LNCaP clone FGC (cell line): ENCODE measurements at regions not wholly inside any gene's neighbourhood (a gene's known extent, or its start where the extent isn't known, plus 50 kb on each side); places are given as distances from the start of the nearest gene placed in this dataset.

Experiments used
- DNase-seq: peaks from one replicate; pipeline ENCODE4 v3.0.0-alpha.2; 2011; ENCODE audit warnings: low read depth
- H3K4me3 ChIP-seq: 2 replicates; pipeline ENCODE4 v1.5.1; 2011; ENCODE audit warnings: mild to moderate bottlenecking, low read depth, low read length, control low read depth
- TF ChIP-seq, protein P1 (sequence below): IDR thresholded peaks from 2 replicates; pipeline ENCODE4 v1.5.1; 2012; ENCODE audit warnings: mild to moderate bottlenecking; ENCODE audit not compliant: control insufficient read depth, insufficient read depth; ENCODE audit errors: extremely low read depth

DNA sequence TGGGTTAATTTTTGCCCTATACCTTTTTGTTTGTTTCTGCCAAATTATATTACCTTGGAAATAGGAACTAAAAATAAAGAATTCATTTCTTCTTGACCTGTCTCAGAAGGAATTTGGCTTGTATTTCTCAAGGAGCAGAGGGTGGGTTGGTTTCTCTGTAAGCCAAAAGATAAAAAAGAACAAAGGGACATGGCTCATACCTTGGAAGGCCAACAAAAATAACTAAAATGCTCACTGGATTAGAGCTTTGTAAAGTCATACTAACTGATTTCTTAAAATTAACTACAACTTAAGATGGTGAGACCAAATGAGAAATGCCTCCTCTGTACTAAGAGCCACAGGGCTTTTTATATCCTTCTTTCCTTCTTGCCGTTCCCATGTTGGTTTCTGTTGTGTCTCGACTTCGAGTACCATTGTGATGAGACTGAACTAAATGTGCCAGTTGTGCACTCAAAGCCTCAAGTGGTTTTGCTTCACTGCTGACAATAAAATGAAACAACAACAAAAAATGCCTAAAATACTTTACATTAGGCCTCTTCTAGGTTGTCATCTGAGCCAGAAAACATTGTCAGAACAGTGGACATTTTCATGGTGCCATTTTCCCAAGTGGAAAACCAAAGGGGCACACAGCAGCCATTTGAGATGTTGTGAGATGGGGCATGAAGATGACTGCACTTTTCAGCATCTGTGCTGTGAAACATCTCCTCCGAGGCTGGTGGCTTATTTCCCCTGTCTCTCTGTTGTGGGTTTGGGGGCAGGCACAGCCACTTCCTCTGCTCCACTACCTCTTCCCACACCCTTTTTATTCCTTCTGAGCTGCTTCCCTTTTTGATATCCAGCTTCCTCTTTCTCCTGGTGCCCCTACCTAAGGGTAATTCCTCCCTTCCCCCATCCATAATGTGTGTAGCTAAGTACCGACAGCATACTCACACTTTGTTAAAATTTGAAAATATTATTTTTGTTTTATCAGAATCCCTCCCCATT lies 51.8 kb upstream of the AGR3 start:
- TF ChIP-seq, protein P1, sequence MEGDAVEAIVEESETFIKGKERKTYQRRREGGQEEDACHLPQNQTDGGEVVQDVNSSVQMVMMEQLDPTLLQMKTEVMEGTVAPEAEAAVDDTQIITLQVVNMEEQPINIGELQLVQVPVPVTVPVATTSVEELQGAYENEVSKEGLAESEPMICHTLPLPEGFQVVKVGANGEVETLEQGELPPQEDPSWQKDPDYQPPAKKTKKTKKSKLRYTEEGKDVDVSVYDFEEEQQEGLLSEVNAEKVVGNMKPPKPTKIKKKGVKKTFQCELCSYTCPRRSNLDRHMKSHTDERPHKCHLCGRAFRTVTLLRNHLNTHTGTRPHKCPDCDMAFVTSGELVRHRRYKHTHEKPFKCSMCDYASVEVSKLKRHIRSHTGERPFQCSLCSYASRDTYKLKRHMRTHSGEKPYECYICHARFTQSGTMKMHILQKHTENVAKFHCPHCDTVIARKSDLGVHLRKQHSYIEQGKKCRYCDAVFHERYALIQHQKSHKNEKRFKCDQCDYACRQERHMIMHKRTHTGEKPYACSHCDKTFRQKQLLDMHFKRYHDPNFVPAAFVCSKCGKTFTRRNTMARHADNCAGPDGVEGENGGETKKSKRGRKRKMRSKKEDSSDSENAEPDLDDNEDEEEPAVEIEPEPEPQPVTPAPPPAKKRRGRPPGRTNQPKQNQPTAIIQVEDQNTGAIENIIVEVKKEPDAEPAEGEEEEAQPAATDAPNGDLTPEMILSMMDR, result no peak
- no peak overlapping the region for H3K4me3 ChIP-seq
- DNase-seq, result no peak

DNA sequence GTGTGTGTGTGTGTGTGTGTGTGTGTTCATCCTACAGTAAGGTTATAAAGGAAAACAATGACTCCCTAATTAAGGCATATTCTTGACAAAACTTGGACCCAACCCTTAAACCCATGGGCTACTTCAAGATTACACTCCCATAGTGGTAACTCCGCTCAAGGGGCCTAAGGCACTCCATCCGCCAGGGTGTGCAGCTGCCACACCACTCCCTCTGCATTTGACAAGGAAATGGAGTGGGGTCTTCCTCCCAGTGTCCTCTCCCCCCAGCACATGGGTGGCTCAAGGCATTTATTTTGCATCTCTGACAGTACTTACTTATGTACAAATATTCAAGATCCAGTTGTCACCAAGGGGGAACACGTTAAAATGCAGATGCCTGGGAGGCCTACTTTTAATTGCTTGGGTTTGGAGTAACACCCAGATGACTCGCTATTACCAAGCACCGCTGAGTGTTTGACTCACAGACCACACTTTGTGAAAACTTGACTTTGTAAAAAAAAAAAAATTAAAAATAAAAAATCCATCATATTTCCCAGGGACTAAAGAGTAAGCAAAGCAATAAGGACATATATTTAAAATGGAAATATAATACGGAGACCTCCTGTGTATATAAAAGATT lies 53.0 kb upstream of the AGR3 start:
- no peak for DNase-seq
- H3K4me3 ChIP-seq, result no peak overlapping the region
- TF ChIP-seq, protein P1, result no peak

DNA sequence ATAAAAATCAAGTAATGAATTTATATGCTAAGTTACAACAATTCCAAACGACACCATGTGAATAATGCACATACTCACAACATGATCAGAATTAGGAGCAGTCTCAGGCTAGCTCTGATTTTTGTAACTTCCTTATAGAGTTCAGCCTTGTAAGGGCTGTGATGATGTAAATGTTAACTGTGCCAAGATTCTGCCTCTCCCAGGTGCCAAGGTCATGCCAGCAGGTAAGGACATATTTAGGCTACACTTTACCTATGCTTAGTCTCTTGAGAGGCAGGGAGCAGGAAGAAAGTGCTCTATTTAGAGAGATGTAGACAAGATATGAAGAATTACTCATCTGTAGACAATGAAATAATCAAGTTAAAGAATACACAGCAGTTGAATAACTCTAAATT lies 53.6 kb upstream of the AGR3 start:
- H3K4me3 ChIP-seq, result no peak overlapping the region
- TF ChIP-seq, protein P1, result no peak
- DNase-seq, result peak; percentile 75

DNA sequence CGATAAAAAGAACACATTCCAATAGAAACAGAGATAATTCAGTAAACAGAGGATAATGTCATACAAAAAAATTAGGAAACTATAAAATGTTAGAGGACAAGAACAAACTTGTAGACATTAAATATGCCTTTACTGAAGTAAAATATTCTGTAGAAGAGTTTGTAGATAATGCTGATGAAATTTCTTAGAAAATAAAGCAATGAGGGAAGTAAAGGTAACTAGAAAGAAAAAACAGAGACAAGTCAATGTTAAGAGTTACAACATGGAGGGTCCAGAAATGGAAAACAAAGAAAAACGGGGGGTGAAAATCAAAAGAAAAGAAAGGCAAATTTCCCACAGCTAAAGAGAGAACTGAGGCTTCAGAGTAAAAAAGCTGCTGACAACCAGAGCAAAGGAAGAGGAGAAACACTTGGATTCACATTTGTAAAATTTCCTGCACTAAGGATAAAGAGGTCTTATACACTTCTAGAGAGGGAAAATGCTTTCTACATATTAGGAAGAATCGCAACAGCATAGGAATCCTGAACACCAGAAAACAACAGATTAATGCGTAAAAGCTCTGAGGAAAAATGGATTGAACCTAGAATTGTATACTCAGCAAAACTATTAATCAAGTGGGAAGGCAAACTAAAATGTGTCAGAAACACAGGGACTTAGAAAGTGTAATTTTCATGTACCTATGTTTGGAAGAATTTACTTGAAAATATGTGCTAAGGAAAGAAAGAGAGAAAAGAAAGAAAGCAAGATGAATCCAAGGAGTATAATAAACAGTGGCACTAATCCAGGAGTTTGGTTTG lies 55.0 kb upstream of the AGR3 start:
- H3K4me3 ChIP-seq, result no peak overlapping the region
- DNase-seq, result no peak
- TF ChIP-seq, protein P1, result no peak

DNA sequence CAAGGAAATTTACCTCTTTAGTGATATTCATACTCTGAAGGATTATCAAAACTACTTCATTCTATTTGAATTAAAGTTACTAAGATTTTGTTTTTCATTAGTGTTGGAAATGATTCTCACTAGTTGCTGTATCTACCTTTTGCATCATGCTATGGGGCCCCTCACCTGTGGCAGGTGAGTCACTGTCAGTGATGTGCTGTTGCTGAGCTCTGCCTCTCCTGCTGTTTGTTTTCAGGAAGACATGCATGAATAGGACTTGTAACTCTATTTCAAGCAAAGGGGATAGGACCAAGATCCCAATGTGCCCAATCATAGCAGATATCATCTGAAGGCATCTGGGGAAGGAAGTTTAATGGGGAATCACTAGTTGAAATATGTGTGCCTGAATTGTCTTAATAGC lies 57.4 kb upstream of the AGR3 start:
- TF ChIP-seq, protein P1, result no peak
- no peak overlapping the region for H3K4me3 ChIP-seq
- DNase-seq, result no peak

DNA sequence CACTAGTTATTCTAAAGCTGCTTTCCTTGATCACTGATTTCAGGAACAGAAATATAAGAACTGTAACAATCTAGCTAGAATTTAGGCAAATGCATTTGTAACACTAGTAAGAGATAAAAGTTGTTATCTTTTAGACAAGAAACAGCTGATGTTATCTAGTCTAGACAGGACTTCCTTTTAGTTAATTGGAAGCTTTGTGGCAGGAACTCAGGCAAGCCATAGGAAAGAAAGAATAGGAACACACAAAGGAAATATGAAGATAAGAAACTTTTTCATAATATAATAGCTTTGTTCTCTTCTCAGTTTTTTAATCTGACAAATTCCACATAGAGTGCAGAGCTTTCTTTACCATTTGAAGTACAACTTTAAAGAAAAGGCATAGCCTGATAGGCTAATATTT lies 59.0 kb upstream of the AGR3 start:
- no peak for DNase-seq
- H3K4me3 ChIP-seq, result no peak overlapping the region
- TF ChIP-seq, protein P1, result no peak
